H1 (cell line): ENCODE measurements at regions not wholly inside any gene's neighbourhood (a gene's known extent, or its start where the extent isn't known, plus 50 kb on each side); places are given as distances from the start of the nearest gene placed in this dataset.

Experiments used
- POLR2A ChIP-seq, 2 experiments: IDR thresholded peaks; 1 replicate in 1 of 2; 2 replicates in 1 of 2; pipeline ENCODE4 v1.6.1; 2011; ENCODE audit warnings: low read depth in 2 of 2, low read length in 2 of 2, mild to moderate bottlenecking in 2 of 2; ENCODE audit errors: control extremely low read depth in 1 of 2
- USF2 ChIP-seq: IDR thresholded peaks from 2 replicates; pipeline ENCODE4 v1.6.1; 2011; ENCODE audit warnings: low read length, improper control_type of control experiment

- no peak for TF ChIP-seq POLR2A (IDR thresholded peaks at IDR 0.05; ENCODE audit: control extremely low read depth in 1 of 2, low read depth in 2 of 2, low read length in 2 of 2)
- no peak for TF ChIP-seq USF2
Observed at GRCh38 chr7:49443515-49443914, 329.9 kb upstream of the VWC2 start (continued).
